WTC11 (cell line): ENCODE measurements at regions not wholly inside any gene's neighbourhood (a gene's known extent, or its start where the extent isn't known, plus 50 kb on each side); places are given as distances from the start of the nearest gene placed in this dataset.

Experiments used
- ATAC-seq: fragments of 200-7000 bp; cut with Tn5 transposase; 2 replicates; pipeline ENCODE4 v1.10.0; 2021; ENCODE audit warnings: mild to moderate bottlenecking, moderate library complexity
- CTCF ChIA-PET: fragments of 300-600 bp; sonication (Branson Sonifier 250); formaldehyde crosslinking; loops from one replicate; lab custom pipeline; 2021; ENCODE audit warnings: antibody characterized with exemption; lab: Charles Lee
- POLR2A ChIA-PET: fragments of 350-600 bp; sonication (Branson Sonifier 250); formaldehyde crosslinking; loops from one replicate; lab custom pipeline; 2021; ENCODE audit warnings: antibody characterized with exemption; lab: Charles Lee
- DNase-seq: peaks from one replicate; pipeline ENCODE4 v3.0.0; 2021; ENCODE audit warnings: low spot score
- H3K27ac Mint-ChIP-seq: 2 replicates; pipeline ENCODE4 v1.8.0; 2021; ENCODE audit warnings: mixed read lengths
- H3K27me3 Mint-ChIP-seq: 2 replicates; pipeline ENCODE4 v1.8.0; 2021; ENCODE audit warnings: low read depth, mild to moderate bottlenecking, moderate library complexity, mixed read lengths
- H3K36me3 Mint-ChIP-seq: 2 replicates; pipeline ENCODE4 v1.8.0; 2021; ENCODE audit warnings: mixed read lengths
- H3K4me1 Mint-ChIP-seq: 2 replicates; pipeline ENCODE4 v1.8.0; 2022; ENCODE audit warnings: mixed read lengths
- H3K4me3 Mint-ChIP-seq: 2 replicates; pipeline ENCODE4 v1.8.0; 2021; ENCODE audit warnings: mild to moderate bottlenecking, moderate library complexity, mixed read lengths
- H3K9me3 Mint-ChIP-seq: 2 replicates; pipeline ENCODE4 v1.8.0; 2021; ENCODE audit warnings: mixed read lengths
- CREM ChIP-seq: sonication (generic); formaldehyde crosslinking; IDR thresholded peaks from 2 replicates; pipeline ENCODE4 v1.8.1; 2022; ENCODE audit warnings: mild to moderate bottlenecking, missing genetic modification reagents, moderate library complexity
- FOXP4 ChIP-seq: sonication (generic); formaldehyde crosslinking; IDR thresholded peaks from 2 replicates; pipeline ENCODE4 v1.8.0; 2022; ENCODE audit warnings: mild to moderate bottlenecking, missing genetic modification reagents
- GTF2I ChIP-seq: fragments of 250-450 bp; sonication (Bioruptor Pico); conservative IDR thresholded peaks from 2 replicates; pipeline ENCODE4 v1.4.0; 2021; ENCODE audit warnings: mild to moderate bottlenecking
- JUN ChIP-seq: sonication (generic); formaldehyde crosslinking; IDR thresholded peaks from 2 replicates; pipeline ENCODE4 v1.8.0; 2023; ENCODE audit warnings: mild to moderate bottlenecking, missing genetic modification reagents
- NR1H2 ChIP-seq: sonication (generic); formaldehyde crosslinking; IDR thresholded peaks from 2 replicates; pipeline ENCODE4 v1.9.0; 2021; ENCODE audit warnings: mild to moderate bottlenecking, moderate library complexity, missing genetic modification reagents
- PRRX2 ChIP-seq: fragments of 250-450 bp; sonication (Bioruptor Pico); IDR thresholded peaks from 2 replicates; pipeline ENCODE4 v1.8.0; 2021; ENCODE audit warnings: mild to moderate bottlenecking
- SMAD3 ChIP-seq: sonication (generic); formaldehyde crosslinking; IDR thresholded peaks from 2 replicates; pipeline ENCODE4 v1.8.0; 2022; ENCODE audit warnings: missing genetic modification reagents, mild to moderate bottlenecking, borderline replicate concordance
- SP1 ChIP-seq: sonication (generic); formaldehyde crosslinking; conservative IDR thresholded peaks from 2 replicates; pipeline ENCODE4 v1.8.1; 2022; ENCODE audit warnings: missing genetic modification reagents
- TEAD4 ChIP-seq: sonication (generic); formaldehyde crosslinking; IDR thresholded peaks from 2 replicates; pipeline ENCODE4 v1.8.0; 2022; ENCODE audit warnings: mild to moderate bottlenecking, missing genetic modification reagents
- ZNF219 ChIP-seq: sonication (generic); formaldehyde crosslinking; IDR thresholded peaks from 2 replicates; pipeline ENCODE4 v1.8.0; 2023; ENCODE audit warnings: missing genetic modification reagents, mild to moderate bottlenecking, borderline replicate concordance
- ZNF317 ChIP-seq: sonication (generic); formaldehyde crosslinking; IDR thresholded peaks from 2 replicates; pipeline ENCODE4 v1.8.1; 2023; ENCODE audit warnings: low read depth, mild to moderate bottlenecking, moderate library complexity, missing genetic modification reagents, borderline replicate concordance
- ZNF416 ChIP-seq: fragments of 250-450 bp; sonication (Bioruptor Pico); IDR thresholded peaks from 2 replicates; pipeline ENCODE4 v1.9.0; 2021; ENCODE audit warnings: mild to moderate bottlenecking, inconsistent platforms
- ZNF671 ChIP-seq: fragments of 250-450 bp; sonication (Bioruptor Pico); IDR thresholded peaks from 2 replicates; pipeline ENCODE4 v1.8.0; 2021; ENCODE audit warnings: mild to moderate bottlenecking
- TF ChIP-seq, protein P1 (sequence below): sonication (generic); formaldehyde crosslinking; IDR thresholded peaks from 2 replicates; pipeline ENCODE4 v1.8.0; 2023; ENCODE audit warnings: missing genetic modification reagents, mild to moderate bottlenecking, borderline replicate concordance
- TF ChIP-seq, protein P2 (sequence below): sonication (generic); formaldehyde crosslinking; IDR thresholded peaks from 2 replicates; pipeline ENCODE4 v1.8.1; 2022; ENCODE audit warnings: low read depth, mild to moderate bottlenecking, moderate library complexity, missing genetic modification reagents, borderline replicate concordance
- TF ChIP-seq, protein P3 (sequence below): sonication (generic); formaldehyde crosslinking; IDR thresholded peaks from 2 replicates; pipeline ENCODE4 v1.8.0; 2022; ENCODE audit warnings: mild to moderate bottlenecking, missing genetic modification reagents

DNA sequence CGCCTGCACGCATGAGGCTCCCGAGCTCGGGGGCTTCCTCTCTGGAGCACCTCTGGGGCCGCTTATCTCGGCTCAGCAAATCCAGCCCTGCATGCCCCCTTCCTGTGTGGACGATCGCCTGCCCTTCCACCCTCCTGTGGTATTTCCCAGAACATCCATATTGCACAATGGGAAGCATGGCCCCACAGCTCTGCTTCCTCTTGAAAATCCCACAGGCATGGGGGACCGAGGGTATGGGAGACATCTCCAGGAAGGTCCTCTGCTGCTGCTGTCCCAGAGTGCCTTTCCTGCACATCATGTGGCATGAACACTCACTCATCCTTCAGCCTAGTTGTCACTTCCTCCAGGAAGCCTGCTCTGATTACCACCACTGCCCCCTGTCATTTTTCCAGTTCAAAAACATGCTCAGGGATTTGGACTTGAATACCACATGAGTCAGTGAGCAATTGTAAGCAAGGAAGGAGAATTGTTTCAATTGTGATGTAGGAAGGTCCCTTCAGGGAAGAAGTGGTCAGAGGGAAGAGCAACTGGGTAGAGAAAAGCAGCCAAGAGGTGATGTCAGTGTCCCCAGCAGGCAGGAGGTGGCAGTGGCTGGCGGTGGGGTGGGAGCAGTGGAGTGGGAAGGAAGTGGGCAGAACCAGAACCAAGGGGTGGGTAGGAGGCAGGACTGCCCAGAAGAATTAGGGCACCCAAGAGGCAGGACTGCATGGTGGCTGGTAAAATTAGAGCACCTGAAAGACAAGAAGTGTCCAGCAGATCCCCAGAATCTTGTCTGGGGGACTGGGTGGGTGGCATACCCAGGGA lies 67.5 kb upstream of the ZMIZ1 start:
- H3K9me3 Mint-ChIP-seq = no peaks in the 10 kb centered on the region
- no peak overlapping the region for H3K4me3 Mint-ChIP-seq
- ATAC-seq = no peak
- H3K4me1 Mint-ChIP-seq = no peaks in the 10 kb centered on the region
- ChIA-PET CTCF (interaction anchor here (0.9 kb wide), 1 partner anchor 66 kb away, joined by 3 read pairs; no protein-coding TSS in a partner anchor), POLR2A (no interaction called here)
- no peaks in the 10 kb centered on the region for H3K36me3 Mint-ChIP-seq
- H3K27ac Mint-ChIP-seq = no peak overlapping the region
- no peak for DNase-seq
- TF ChIP-seq ZNF219 (CRISPR knock-in tag) (no peak), ZNF671 (no peak), ZNF317 (no peak), TEAD4 (no peak), NR1H2 (CRISPR knock-in tag) (no peak), FOXP4 (CRISPR knock-in tag) (no peak), JUN (CRISPR knock-in tag) (no peak), ZNF416 (CRISPR knock-in tag) (no peak)
- TF ChIP-seq, protein P1, sequence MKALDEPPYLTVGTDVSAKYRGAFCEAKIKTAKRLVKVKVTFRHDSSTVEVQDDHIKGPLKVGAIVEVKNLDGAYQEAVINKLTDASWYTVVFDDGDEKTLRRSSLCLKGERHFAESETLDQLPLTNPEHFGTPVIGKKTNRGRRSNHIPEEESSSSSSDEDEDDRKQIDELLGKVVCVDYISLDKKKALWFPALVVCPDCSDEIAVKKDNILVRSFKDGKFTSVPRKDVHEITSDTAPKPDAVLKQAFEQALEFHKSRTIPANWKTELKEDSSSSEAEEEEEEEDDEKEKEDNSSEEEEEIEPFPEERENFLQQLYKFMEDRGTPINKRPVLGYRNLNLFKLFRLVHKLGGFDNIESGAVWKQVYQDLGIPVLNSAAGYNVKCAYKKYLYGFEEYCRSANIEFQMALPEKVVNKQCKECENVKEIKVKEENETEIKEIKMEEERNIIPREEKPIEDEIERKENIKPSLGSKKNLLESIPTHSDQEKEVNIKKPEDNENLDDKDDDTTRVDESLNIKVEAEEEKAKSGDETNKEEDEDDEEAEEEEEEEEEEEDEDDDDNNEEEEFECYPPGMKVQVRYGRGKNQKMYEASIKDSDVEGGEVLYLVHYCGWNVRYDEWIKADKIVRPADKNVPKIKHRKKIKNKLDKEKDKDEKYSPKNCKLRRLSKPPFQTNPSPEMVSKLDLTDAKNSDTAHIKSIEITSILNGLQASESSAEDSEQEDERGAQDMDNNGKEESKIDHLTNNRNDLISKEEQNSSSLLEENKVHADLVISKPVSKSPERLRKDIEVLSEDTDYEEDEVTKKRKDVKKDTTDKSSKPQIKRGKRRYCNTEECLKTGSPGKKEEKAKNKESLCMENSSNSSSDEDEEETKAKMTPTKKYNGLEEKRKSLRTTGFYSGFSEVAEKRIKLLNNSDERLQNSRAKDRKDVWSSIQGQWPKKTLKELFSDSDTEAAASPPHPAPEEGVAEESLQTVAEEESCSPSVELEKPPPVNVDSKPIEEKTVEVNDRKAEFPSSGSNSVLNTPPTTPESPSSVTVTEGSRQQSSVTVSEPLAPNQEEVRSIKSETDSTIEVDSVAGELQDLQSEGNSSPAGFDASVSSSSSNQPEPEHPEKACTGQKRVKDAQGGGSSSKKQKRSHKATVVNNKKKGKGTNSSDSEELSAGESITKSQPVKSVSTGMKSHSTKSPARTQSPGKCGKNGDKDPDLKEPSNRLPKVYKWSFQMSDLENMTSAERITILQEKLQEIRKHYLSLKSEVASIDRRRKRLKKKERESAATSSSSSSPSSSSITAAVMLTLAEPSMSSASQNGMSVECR = no peak
- TF ChIP-seq, protein P2, sequence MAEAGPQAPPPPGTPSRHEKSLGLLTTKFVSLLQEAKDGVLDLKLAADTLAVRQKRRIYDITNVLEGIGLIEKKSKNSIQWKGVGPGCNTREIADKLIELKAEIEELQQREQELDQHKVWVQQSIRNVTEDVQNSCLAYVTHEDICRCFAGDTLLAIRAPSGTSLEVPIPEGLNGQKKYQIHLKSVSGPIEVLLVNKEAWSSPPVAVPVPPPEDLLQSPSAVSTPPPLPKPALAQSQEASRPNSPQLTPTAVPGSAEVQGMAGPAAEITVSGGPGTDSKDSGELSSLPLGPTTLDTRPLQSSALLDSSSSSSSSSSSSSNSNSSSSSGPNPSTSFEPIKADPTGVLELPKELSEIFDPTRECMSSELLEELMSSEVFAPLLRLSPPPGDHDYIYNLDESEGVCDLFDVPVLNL = no peak
- TF ChIP-seq, all 79 proteins: peak for 0
- no peaks in the 10 kb centered on the region; the same call in 1 of the 2 replicates for H3K27me3 Mint-ChIP-seq

GRCh38 chr10:79002336-79002735 lies 66.4 kb upstream of the ZMIZ1 start:
- Mint-ChIP-seq H3K4me1 (no peaks in the 10 kb centered on the region), H3K36me3 (no peaks in the 10 kb centered on the region), H3K9me3 (no peaks in the 10 kb centered on the region), H3K27ac (no peak overlapping the region), H3K27me3 (no peaks in the 10 kb centered on the region), H3K4me3 (no peak overlapping the region)
- ChIA-PET CTCF (interaction anchor here (0.9 kb wide), 1 partner anchor 65 kb away, joined by 3 read pairs; no protein-coding TSS in a partner anchor), POLR2A (no interaction called here)
- ATAC-seq (0 out of 2 replicates have a peak, but pooled peaks have one; percentile 27), DNase-seq (no peak)
- TF ChIP-seq SMAD3 (CRISPR knock-in tag) = no peak
- TF ChIP-seq SP1 (CRISPR knock-in tag) = no peak
- TF ChIP-seq GTF2I (CRISPR knock-in tag) = no peak
- no peak for TF ChIP-seq CREM (CRISPR knock-in tag)
- no peak for TF ChIP-seq PRRX2 (CRISPR knock-in tag)
- TF ChIP-seq, protein P3, sequence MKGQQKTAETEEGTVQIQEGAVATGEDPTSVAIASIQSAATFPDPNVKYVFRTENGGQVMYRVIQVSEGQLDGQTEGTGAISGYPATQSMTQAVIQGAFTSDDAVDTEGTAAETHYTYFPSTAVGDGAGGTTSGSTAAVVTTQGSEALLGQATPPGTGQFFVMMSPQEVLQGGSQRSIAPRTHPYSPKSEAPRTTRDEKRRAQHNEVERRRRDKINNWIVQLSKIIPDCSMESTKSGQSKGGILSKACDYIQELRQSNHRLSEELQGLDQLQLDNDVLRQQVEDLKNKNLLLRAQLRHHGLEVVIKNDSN (CRISPR knock-in tag) = no peak
